SK-N-MC (cell line): ENCODE measurements at regions not wholly inside any gene's neighbourhood (a gene's known extent, or its start where the extent isn't known, plus 50 kb on each side); places are given as distances from the start of the nearest gene placed in this dataset.

Source experiments
- EZH2 ChIP-seq: fragments of 200-600 bp; sonication (generic); IDR thresholded peaks from one replicate; pipeline ENCODE4 v1.6.1; 2017; ENCODE audit warnings: antibody characterized with exemption
- FOXP2 ChIP-seq: optimal IDR thresholded peaks from 2 replicates; pipeline ENCODE3; 2011; ENCODE audit warnings: mild to moderate bottlenecking, moderate library complexity; ENCODE audit not compliant: insufficient read depth; ENCODE audit errors: extremely low read length, control extremely low read depth
- POLR2AphosphoS5 ChIP-seq: IDR thresholded peaks from 2 replicates; pipeline ENCODE4 v1.6.1; 2012; ENCODE audit warnings: mild to moderate bottlenecking, low read depth, low read length, borderline replicate concordance

- TF ChIP-seq EZH2: no peak
- TF ChIP-seq POLR2AphosphoS5: no peak
- TF ChIP-seq FOXP2: no peak
Observed at GRCh38 chr15:37698679-37699078, 235.8 kb upstream of the TMCO5A start.
